Fibroblast of mammary gland (primary cell): ENCODE measurements at regions not wholly inside any gene's neighbourhood (a gene's known extent, or its start where the extent isn't known, plus 50 kb on each side); places are given as distances from the start of the nearest gene placed in this dataset.

Experiments used
- DNase-seq: peaks from one replicate; pipeline ENCODE4 v3.0.0-alpha.2; 2010; ENCODE audit warnings: low read depth
- H3K4me3 ChIP-seq: 2 replicates; pipeline ENCODE4 v1.5.1; 2011; ENCODE audit warnings: low read depth, mild to moderate bottlenecking, low read length, moderate library complexity; ENCODE audit not compliant: control insufficient read depth
- CTCF ChIP-seq: conservative IDR thresholded peaks from 2 replicates; pipeline ENCODE4 v1.5.1; 2011; ENCODE audit warnings: low read depth, low read length, inconsistent platforms; ENCODE audit not compliant: control insufficient read depth, insufficient read depth

GRCh38 chr7:86955895-86956503, 103.5 kb downstream of the ELAPOR2 start:
- TF ChIP-seq CTCF, result no peak
- no peak for DNase-seq
- H3K4me3 ChIP-seq, result no peak overlapping the region

GRCh38 chr7:86954971-86955370, 104.5 kb downstream of the ELAPOR2 start:
- no peak for DNase-seq
- H3K4me3 ChIP-seq, result no peak overlapping the region
- TF ChIP-seq CTCF, result no peak

- no peak for TF ChIP-seq CTCF
- no peak overlapping the region for H3K4me3 ChIP-seq
- DNase-seq, result no peak
Measured at GRCh38 chr7:86953653-86954336, 105.7 kb downstream of the ELAPOR2 start.

GRCh38 chr7:86953219-86953618, 106.2 kb downstream of the ELAPOR2 start:
- no peak for DNase-seq
- H3K4me3 ChIP-seq, result no peak overlapping the region
- TF ChIP-seq CTCF, result no peak

GRCh38 chr7:86951895-86952294, 107.6 kb downstream of the ELAPOR2 start:
- no peak for TF ChIP-seq CTCF
- no peak overlapping the region for H3K4me3 ChIP-seq
- no peak for DNase-seq

- no peak for TF ChIP-seq CTCF
- DNase-seq, result no peak
- H3K4me3 ChIP-seq, result no peak overlapping the region
Measured at GRCh38 chr7:86950944-86951343, 108.5 kb downstream of the ELAPOR2 start.
